ENCODE measurements at regions not wholly inside any gene's neighbourhood (a gene's known extent, or its start where the extent isn't known, plus 50 kb on each side); places are given as distances from the start of the nearest gene placed in this dataset.

- POLR2A ChIA-PET (ENCODE audit: low non-redundant PET) = no interaction called here
- no peak for DNase-seq (ENCODE audit: low spot score)
- CTCF ChIA-PET = no interaction called here
Measured at GRCh38 chr6:141123049-141123448, 1009.7 kb upstream of the GJE1 start.

GRCh38 chr6:141118991-141119390 lies 1013.7 kb upstream of the GJE1 start:
- Histone ChIP-seq H3K4me1 (ENCODE audit: insufficient read depth, low read length, poor library complexity, severe bottlenecking) (no peaks in the 10 kb centered on the region), H3K36me3 (ENCODE audit: insufficient read depth, low read length, poor library complexity, severe bottlenecking) (no peaks in the 10 kb centered on the region), H3K4me3 (ENCODE audit: low read depth, low read length, poor library complexity, severe bottlenecking) (no peak overlapping the region), H3K9me3 (ENCODE audit: low read depth, low read length, poor library complexity, severe bottlenecking) (no peaks in the 10 kb centered on the region), H3K27ac (ENCODE audit: low read depth, low read length, poor library complexity, severe bottlenecking) (no peak overlapping the region), H3K27me3 (replicated peaks; ENCODE audit: insufficient read depth, low read depth, low read length, poor library complexity) (no peaks in the 10 kb centered on the region)
- intact Hi-C loops (cut with micrococcal nuclease; ENCODE audit: unreplicated experiment) = no loop called here
- DNase-seq (ENCODE audit: low spot score) = no peak
- TF ChIP-seq EZH2 (IDR thresholded peaks at IDR 0.05; ENCODE audit: borderline replicate concordance, low read depth, low read length, poor library complexity, severe bottlenecking) = no peak
- TF ChIP-seq, protein P1, sequence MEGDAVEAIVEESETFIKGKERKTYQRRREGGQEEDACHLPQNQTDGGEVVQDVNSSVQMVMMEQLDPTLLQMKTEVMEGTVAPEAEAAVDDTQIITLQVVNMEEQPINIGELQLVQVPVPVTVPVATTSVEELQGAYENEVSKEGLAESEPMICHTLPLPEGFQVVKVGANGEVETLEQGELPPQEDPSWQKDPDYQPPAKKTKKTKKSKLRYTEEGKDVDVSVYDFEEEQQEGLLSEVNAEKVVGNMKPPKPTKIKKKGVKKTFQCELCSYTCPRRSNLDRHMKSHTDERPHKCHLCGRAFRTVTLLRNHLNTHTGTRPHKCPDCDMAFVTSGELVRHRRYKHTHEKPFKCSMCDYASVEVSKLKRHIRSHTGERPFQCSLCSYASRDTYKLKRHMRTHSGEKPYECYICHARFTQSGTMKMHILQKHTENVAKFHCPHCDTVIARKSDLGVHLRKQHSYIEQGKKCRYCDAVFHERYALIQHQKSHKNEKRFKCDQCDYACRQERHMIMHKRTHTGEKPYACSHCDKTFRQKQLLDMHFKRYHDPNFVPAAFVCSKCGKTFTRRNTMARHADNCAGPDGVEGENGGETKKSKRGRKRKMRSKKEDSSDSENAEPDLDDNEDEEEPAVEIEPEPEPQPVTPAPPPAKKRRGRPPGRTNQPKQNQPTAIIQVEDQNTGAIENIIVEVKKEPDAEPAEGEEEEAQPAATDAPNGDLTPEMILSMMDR (conservative IDR thresholded peaks at IDR 0.05; ENCODE audit: low read depth, low read length) = no peak
- CTCF ChIA-PET = no interaction called here
- POLR2A ChIA-PET (ENCODE audit: low non-redundant PET) = no interaction called here
- BruUV-seq (replicated peaks) = no TSS peak

More at GRCh38 chr6:141123049-141123448, 1009.7 kb upstream of the GJE1 start:
- no TSS peak for BruUV-seq (replicated peaks)
- Histone ChIP-seq H3K4me3 (ENCODE audit: low read depth, low read length, poor library complexity, severe bottlenecking) (no peak overlapping the region), H3K9me3 (ENCODE audit: low read depth, low read length, poor library complexity, severe bottlenecking) (no peaks in the 10 kb centered on the region), H3K36me3 (ENCODE audit: insufficient read depth, low read length, poor library complexity, severe bottlenecking) (no peaks in the 10 kb centered on the region), H3K4me1 (ENCODE audit: insufficient read depth, low read length, poor library complexity, severe bottlenecking) (no peaks in the 10 kb centered on the region), H3K27me3 (replicated peaks; ENCODE audit: insufficient read depth, low read depth, low read length, poor library complexity) (no peaks in the 10 kb centered on the region), H3K27ac (ENCODE audit: low read depth, low read length, poor library complexity, severe bottlenecking) (no peak overlapping the region)
- no peak for TF ChIP-seq EZH2 (IDR thresholded peaks at IDR 0.05; ENCODE audit: borderline replicate concordance, low read depth, low read length, poor library complexity, severe bottlenecking)
- TF ChIP-seq, protein P1 (conservative IDR thresholded peaks at IDR 0.05; ENCODE audit: low read depth, low read length) = no peak
- intact Hi-C loops (cut with micrococcal nuclease; ENCODE audit: unreplicated experiment) = no loop called here

DNA sequence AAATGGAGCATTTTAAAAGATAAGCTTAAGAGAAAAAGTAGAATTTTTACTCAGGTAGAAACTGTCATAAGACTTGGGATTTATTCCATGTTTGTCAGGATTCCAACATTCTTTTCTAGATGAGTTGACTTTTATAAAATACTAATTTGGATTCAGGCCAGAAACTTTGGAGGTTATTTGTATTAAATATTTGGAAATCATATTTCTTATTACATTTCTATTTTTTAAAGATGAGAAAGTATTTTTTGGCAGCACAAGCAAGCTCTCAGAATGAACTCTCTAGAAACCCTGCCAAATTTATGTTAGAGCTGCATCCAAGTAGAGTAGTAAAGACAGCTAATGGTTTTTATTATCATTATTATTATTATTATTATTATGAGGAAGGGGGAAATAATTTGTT lies 1014.9 kb upstream of the GJE1 start:
- no peaks in the 10 kb centered on the region for H3K4me1 ChIP-seq (ENCODE audit: insufficient read depth, low read length, poor library complexity, severe bottlenecking)
- H3K36me3 ChIP-seq (ENCODE audit: insufficient read depth, low read length, poor library complexity, severe bottlenecking) = no peaks in the 10 kb centered on the region
- no peak for DNase-seq (ENCODE audit: low spot score)
- CTCF ChIA-PET = no interaction called here
- no peak overlapping the region for H3K27ac ChIP-seq (ENCODE audit: low read depth, low read length, poor library complexity, severe bottlenecking)
- POLR2A ChIA-PET (ENCODE audit: low non-redundant PET) = interaction anchor here (0.6 kb wide), 1 partner anchor 10 kb away, joined by 3 read pairs; no protein-coding TSS in a partner anchor
- intact Hi-C loops (cut with micrococcal nuclease; ENCODE audit: unreplicated experiment) = no loop called here
- TF ChIP-seq, protein P1 (conservative IDR thresholded peaks at IDR 0.05; ENCODE audit: low read depth, low read length) = no peak
- no peak for TF ChIP-seq EZH2 (IDR thresholded peaks at IDR 0.05; ENCODE audit: borderline replicate concordance, low read depth, low read length, poor library complexity, severe bottlenecking)
- H3K9me3 ChIP-seq (ENCODE audit: low read depth, low read length, poor library complexity, severe bottlenecking) = no peaks in the 10 kb centered on the region
- no peak overlapping the region for H3K4me3 ChIP-seq (ENCODE audit: low read depth, low read length, poor library complexity, severe bottlenecking)
- H3K27me3 ChIP-seq (replicated peaks; ENCODE audit: insufficient read depth, low read depth, low read length, poor library complexity) = no peaks in the 10 kb centered on the region
- no TSS peak for BruUV-seq (replicated peaks)

All from A673 (cell line).